HG03064 (cell line): ENCODE measurements at regions not wholly inside any gene's neighbourhood (a gene's known extent, or its start where the extent isn't known, plus 50 kb on each side); places are given as distances from the start of the nearest gene placed in this dataset.
"Not testable (repeated sequence)": the region's sequence is repeated elsewhere in the genome, so short reads cannot be mapped to it uniquely, and the experiment has no call there.

ENCODE experiments used
- ATAC-seq: cut with Tn5 transposase; IDR thresholded peaks from one replicate; pipeline ENCODE4 v1.9.1; 2021; ENCODE audit warnings: low read depth; ENCODE audit not compliant: unreplicated experiment

DNA sequence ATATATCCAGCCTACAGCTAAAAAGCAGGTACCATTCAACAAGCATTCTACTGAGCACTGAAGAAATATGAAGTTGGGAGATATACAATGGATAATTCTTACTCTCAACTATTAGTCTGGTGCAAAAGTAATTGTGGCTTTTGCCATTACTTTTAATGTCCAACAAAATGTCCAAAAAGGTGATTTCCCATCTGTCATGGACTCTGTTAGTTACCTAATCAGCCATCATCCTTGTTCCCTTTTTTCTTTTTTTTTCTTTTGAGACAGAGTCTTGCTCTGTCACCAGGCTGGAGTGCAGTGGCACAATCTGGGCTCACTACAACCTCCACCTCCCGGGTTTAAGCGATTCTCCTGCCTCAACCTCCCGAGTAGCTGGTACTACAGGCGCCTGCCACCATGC is 76.6 kb upstream of the MON1B start:
- ATAC-seq: not testable (repeated sequence)

DNA sequence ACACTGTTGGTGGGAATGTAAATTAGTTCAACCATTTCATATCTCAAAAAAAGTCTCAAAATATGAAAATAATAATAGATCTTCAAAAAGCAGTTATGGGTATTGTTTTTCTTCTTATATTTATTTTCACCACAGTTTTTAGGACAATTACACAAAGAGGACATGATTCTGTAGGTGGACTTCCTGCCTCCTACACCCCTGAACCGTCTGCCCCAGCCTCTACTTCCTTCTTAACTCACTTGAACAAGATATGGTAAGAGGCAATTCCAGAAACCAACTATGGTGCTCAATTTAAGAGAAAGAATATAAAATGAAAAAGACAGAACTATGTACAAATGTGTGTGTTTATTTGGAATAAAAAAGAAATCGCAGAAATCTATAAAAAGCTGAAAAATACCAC is 74.1 kb upstream of the MON1B start:
- ATAC-seq: no peak

DNA sequence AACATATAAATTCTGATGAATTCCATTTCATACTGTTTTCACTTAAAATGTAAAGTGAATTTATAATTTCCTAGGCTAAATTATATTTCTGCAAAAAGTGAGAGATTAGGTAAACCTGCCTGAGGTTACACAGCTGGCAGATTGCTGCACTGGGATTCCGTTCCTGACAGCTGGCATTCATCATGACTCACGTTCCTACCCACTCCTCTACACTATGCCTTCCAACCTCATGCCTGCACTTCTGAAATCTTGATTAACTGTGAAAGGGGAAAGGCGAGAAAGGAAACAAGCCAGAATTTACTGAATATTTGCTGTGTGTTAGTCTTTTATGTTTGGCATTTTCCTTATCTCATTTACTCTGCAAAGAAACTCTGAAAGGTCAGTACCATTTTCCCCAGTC is 73.3 kb upstream of the MON1B start:
- ATAC-seq: no peak

DNA sequence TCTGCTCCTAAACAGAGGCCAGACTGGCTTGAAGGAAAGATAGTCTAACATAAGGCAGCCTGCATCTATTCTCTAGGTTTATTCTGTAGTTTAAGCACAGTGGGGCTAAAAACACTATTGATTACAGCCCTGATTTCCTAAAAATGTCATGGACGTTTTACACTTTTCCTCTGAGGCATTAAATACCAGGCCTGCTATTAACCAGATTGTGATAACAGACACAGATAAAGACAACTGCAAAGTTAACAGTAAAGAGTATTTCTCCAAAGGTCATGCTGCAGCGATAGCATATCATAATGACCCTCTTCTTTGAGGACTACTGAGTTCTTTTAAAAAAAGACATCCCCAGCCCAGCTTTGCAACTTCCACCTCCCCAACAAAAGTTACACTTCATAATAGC is 59.6 kb upstream of the MON1B start:
- ATAC-seq: no peak

DNA sequence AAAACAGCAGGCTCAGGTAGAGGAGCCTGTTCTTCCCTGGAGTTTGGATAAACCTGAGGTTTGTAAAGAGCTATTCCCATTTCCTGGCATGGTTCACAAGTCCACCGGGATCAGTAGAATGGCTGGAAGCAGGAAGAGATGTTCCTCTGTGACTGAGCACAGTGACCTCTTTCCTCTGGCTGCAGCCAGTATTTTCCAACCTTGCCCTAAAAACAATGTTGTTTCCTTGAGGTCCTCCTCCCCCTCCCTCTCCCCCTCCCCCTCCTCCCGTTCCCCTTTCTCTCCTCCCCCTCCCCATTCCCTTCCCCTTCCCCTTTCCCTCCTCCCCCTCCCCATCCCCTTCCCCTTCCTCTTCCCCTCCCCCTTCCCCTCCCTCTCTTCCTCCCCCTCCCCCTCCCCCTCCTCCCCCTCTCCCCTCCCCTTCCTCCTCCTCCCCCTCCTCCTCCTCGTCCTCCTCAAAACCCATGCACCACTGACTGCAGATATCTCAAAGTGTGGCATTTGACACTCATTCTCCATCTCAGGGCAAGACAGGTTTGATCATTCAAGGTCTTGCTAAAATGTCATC is 58.9 kb upstream of the MON1B start:
- no peak for ATAC-seq

DNA sequence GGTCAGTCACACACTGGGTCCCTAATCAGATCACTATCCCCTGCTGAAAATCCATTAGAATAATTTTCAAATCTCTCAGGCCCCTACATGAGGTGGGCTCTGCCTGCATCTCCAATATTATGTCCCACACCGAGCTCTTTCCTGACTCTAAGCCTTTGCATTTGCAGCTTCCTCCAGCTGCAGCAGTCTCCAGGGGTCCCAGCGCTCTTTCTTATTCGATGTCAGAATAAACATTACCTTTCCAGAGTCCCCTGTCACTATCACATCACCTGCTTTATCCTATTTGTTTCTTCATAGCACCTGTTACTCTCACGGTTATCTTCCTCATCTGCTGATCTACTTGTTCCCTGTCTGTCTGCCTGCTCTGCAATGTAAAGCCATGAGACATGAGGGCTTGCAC is 57.3 kb upstream of the MON1B start:
- no peak for ATAC-seq

DNA sequence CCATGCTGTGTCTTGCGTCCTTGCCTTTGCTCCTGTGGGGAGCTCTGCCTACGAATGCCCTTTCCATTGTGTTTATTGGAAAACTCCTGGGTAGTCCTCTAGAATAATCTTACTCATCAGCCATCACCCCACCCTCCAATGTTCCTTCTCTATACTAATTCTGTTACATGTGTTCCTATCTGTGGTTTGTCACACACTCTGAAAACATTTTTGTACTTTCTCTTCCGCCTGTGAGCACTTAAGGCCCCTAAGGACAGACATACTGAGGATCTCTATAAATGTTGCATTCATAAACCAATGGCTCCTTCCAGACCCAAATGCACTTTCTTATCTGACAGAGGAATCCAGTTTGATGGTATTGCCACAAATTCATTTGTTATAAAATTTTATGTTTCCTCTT is 53.9 kb upstream of the MON1B start:
- ATAC-seq: no peak
